Skeletal muscle tissue (tissue), 3 donors: ENCODE measurements at regions not wholly inside any gene's neighbourhood (a gene's known extent, or its start where the extent isn't known, plus 50 kb on each side); places are given as distances from the start of the nearest gene placed in this dataset.

Experiments
- H3K27ac ChIP-seq: one replicate; pipeline ENCODE4 v1.7.0; 2013; ENCODE audit warnings: mild to moderate bottlenecking, low read depth, low read length, inconsistent platforms
- H3K27me3 ChIP-seq, 3 donors: one replicate each; pipeline ENCODE4 v1.7.0; 2013; ENCODE audit warnings: low read length in 3 of 3; ENCODE audit not compliant: control insufficient read depth in 3 of 3, insufficient read depth in 3 of 3
- H3K36me3 ChIP-seq, 3 donors: one replicate each; pipeline ENCODE4 v1.7.0; 2013; ENCODE audit warnings: low read length in 3 of 3; ENCODE audit not compliant: control insufficient read depth in 3 of 3, insufficient read depth in 3 of 3
- H3K4me1 ChIP-seq, 3 donors: one replicate each; pipeline ENCODE4 v1.7.0; 2013; ENCODE audit warnings: low read length in 3 of 3, mild to moderate bottlenecking in 3 of 3; ENCODE audit not compliant: control insufficient read depth in 3 of 3, insufficient read depth in 3 of 3
- H3K4me3 ChIP-seq, 3 donors: one replicate each; pipeline ENCODE4 v1.7.0; 2013; ENCODE audit warnings: low read length in 3 of 3
- H3K9ac ChIP-seq, 3 donors: one replicate each; pipeline ENCODE4 v1.7.0; 2013; ENCODE audit warnings: low read length in 3 of 3, mild to moderate bottlenecking in 3 of 3, moderate library complexity in 2 of 3, low read depth in 1 of 3
- H3K9me3 ChIP-seq, 3 donors: one replicate each; pipeline ENCODE4 v1.7.0; 2013; ENCODE audit warnings: low read length in 3 of 3; ENCODE audit not compliant: control insufficient read depth in 3 of 3
- donor health status: Osteomylitis.

DNA sequence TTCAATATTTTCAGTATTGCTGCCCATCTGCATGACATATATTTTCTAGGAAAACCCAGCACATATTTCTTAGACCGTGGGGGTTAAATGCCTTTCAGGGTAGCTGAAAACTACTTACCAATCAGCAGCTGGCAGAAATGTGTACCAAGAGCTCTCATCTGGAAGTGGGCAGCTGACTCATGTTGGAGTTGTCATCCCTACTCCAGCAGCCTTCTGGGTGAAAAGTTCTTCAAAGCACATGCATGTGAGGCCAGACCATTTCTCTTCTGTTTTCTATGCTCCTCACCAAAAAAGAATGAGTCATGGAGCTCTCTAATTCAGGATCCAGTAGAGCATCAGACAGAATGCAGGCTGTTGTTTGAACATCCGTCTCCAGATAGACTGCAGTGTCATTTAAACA is 135.5 kb downstream of the PAX1 start:
- H3K4me1 ChIP-seq, result no peaks in the 10 kb centered on the region
- no peak overlapping the region for H3K9ac ChIP-seq
- no peak overlapping the region for H3K27ac ChIP-seq
- H3K9me3 ChIP-seq, result no peaks in the 10 kb centered on the region
- no peaks in the 10 kb centered on the region for H3K27me3 ChIP-seq
- no peak overlapping the region for H3K4me3 ChIP-seq
- no peaks in the 10 kb centered on the region for H3K36me3 ChIP-seq

- H3K9me3 ChIP-seq, result no peaks in the 10 kb centered on the region
- H3K36me3 ChIP-seq, result no peaks in the 10 kb centered on the region
- H3K4me3 ChIP-seq, result no peak overlapping the region
- H3K27me3 ChIP-seq, result no peaks in the 10 kb centered on the region
- no peak overlapping the region for H3K9ac ChIP-seq
- H3K4me1 ChIP-seq, result no peaks in the 10 kb centered on the region
- no peak overlapping the region for H3K27ac ChIP-seq
Measured at GRCh38 chr20:21839982-21840381, 134.5 kb downstream of the PAX1 start.

DNA sequence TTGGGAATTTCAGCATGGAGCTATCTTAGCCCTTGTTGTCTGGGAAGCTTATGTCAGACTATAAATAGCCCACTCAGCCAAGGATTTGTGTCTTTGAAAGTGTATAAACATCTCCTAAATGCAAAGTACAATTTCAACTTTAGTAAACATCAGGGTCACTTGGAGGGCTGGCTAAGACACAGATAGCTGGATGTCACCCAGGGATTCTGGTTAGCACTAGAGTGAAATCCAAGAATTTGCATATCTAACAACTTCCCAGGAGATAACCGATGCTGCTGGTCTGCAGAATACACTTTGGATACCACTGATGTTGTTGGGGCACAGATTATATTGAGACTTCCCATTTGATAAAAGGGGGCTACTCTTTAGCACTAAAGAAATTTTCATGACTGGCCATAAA is 130.9 kb downstream of the PAX1 start:
- Histone ChIP-seq H3K9ac (no peak overlapping the region), H3K4me1 (peaks cover 0 to 5% (median 0%) of the 10 kb centered on the region in 3 donors), H3K27ac (no peak overlapping the region), H3K4me3 (no peak overlapping the region), H3K36me3 (no peaks in the 10 kb centered on the region), H3K9me3 (no peaks in the 10 kb centered on the region), H3K27me3 (peaks cover 0 to 2% (median 0%) of the 10 kb centered on the region in 3 donors)

GRCh38 chr20:21835042-21835441 is 129.6 kb downstream of the PAX1 start:
- Histone ChIP-seq H3K4me3 (no peak overlapping the region), H3K27me3 (peaks cover 0 to 2% (median 0%) of the 10 kb centered on the region in 3 donors), H3K9me3 (no peaks in the 10 kb centered on the region), H3K36me3 (no peaks in the 10 kb centered on the region), H3K9ac (no peak overlapping the region), H3K4me1 (peaks cover 0 to 5% (median 0%) of the 10 kb centered on the region in 3 donors), H3K27ac (no peak overlapping the region)

- H3K27me3 ChIP-seq, result peaks cover 0 to 2% (median 0%) of the 10 kb centered on the region in 3 donors
- H3K9me3 ChIP-seq, result no peaks in the 10 kb centered on the region
- no peak overlapping the region for H3K27ac ChIP-seq
- H3K4me3 ChIP-seq, result no peak overlapping the region
- H3K36me3 ChIP-seq, result no peaks in the 10 kb centered on the region
- peaks cover 0 to 5% (median 0%) of the 10 kb centered on the region in 3 donors for H3K4me1 ChIP-seq
- H3K9ac ChIP-seq, result no peak overlapping the region
Measured at GRCh38 chr20:21832442-21833385, 127.2 kb downstream of the PAX1 start.

DNA sequence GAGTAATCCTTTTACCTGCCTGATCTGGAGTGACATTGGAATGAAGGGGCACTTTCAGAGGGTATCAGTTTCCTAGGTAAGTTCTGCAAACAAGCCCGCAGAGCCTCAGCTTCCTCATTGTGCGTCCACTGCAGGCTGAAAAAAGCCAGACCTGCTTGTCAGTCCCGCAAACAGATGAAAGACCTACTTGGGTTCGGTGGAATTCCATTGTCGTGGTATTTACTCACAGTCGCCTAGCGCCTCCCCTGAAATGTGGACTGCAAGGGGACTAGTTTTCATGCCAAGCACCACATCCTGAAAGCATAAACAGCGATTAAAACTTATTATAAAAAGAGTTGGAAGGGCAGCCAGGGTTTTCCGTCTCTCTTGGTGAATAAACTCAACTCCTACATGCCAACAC is 121.5 kb downstream of the PAX1 start:
- Histone ChIP-seq H3K9me3 (no peaks in the 10 kb centered on the region), H3K27me3 (no peaks in the 10 kb centered on the region), H3K4me3 (no peak overlapping the region), H3K4me1 (no peaks in the 10 kb centered on the region), H3K9ac (no peak overlapping the region), H3K36me3 (no peaks in the 10 kb centered on the region), H3K27ac (no peak overlapping the region)

GRCh38 chr20:21821358-21821757 is 115.9 kb downstream of the PAX1 start:
- Histone ChIP-seq H3K27ac (no peak overlapping the region), H3K27me3 (no peaks in the 10 kb centered on the region), H3K9me3 (no peaks in the 10 kb centered on the region), H3K36me3 (no peaks in the 10 kb centered on the region), H3K9ac (no peak overlapping the region), H3K4me1 (no peaks in the 10 kb centered on the region), H3K4me3 (no peak overlapping the region)

DNA sequence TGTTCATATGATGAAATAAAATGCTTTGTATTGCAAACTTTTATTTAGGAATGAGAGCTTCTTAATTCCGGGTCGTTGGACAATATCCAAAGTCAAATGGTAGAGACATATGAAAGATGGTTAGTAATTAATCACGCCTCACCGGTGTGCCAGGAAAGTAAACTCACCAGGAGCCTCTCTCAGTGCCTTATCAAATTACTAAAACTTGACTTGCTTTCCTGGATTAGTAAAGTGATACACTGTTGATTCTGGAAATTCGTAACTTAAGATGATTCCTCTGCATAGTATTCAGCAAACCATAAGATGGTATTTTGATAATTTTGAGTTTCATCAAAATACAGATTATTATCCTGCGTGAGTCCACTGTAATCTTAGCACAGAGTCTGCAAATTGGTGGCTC is 115.2 kb downstream of the PAX1 start:
- H3K4me3 ChIP-seq, result no peak overlapping the region
- no peaks in the 10 kb centered on the region for H3K36me3 ChIP-seq
- no peaks in the 10 kb centered on the region for H3K9me3 ChIP-seq
- H3K4me1 ChIP-seq, result no peaks in the 10 kb centered on the region
- H3K27ac ChIP-seq, result no peak overlapping the region
- no peak overlapping the region for H3K9ac ChIP-seq
- H3K27me3 ChIP-seq, result no peaks in the 10 kb centered on the region

- H3K4me3 ChIP-seq, result no peak overlapping the region
- H3K27ac ChIP-seq, result no peak overlapping the region
- H3K27me3 ChIP-seq, result no peaks in the 10 kb centered on the region
- no peak overlapping the region for H3K9ac ChIP-seq
- H3K36me3 ChIP-seq, result no peaks in the 10 kb centered on the region
- no peaks in the 10 kb centered on the region for H3K9me3 ChIP-seq
- H3K4me1 ChIP-seq, result no peaks in the 10 kb centered on the region
Measured at GRCh38 chr20:21820045-21820444, 114.6 kb downstream of the PAX1 start.

- Histone ChIP-seq H3K36me3 (no peaks in the 10 kb centered on the region), H3K4me1 (no peaks in the 10 kb centered on the region), H3K9me3 (peaks cover 0 to 2% (median 0%) of the 10 kb centered on the region in 3 donors), H3K27ac (no peak overlapping the region), H3K9ac (no peak overlapping the region), H3K4me3 (no peak overlapping the region), H3K27me3 (no peaks in the 10 kb centered on the region)
Measured at GRCh38 chr20:21812379-21812778, 106.9 kb downstream of the PAX1 start.
